Smooth muscle cell (in vitro differentiated cells): ENCODE measurements at regions not wholly inside any gene's neighbourhood (a gene's known extent, or its start where the extent isn't known, plus 50 kb on each side); places are given as distances from the start of the nearest gene placed in this dataset.

Experiments used
- DNase-seq: peaks from one replicate; lab custom pipeline; 2025; ENCODE audit not compliant: unreplicated experiment; lab: John Stamatoyannopoulos, UW
- H2AFZ ChIP-seq: fragments of 200-600 bp; sonication (generic); 2 replicates; pipeline ENCODE4 v1.6.0; 2016; ENCODE audit warnings: antibody characterized with exemption, low read depth, mild to moderate bottlenecking
- H3F3A ChIP-seq: fragments of 200-600 bp; sonication (generic); 2 replicates; pipeline ENCODE4 v1.6.0; 2017; ENCODE audit warnings: antibody characterized with exemption, low read depth
- H3K27ac ChIP-seq: fragments of 200-600 bp; sonication (generic); 2 replicates; pipeline ENCODE4 v1.5.1; 2016; ENCODE audit warnings: low read depth, mild to moderate bottlenecking
- H3K27me3 ChIP-seq: fragments of 200-600 bp; sonication (generic); 2 replicates; pipeline ENCODE4 v1.6.1; 2016; ENCODE audit warnings: low read depth, mild to moderate bottlenecking
- H3K36me3 ChIP-seq: fragments of 200-600 bp; sonication (generic); 2 replicates; pipeline ENCODE4 v1.5.1; 2016; ENCODE audit warnings: low read depth
- H3K4me1 ChIP-seq: fragments of 200-600 bp; sonication (generic); 2 replicates; pipeline ENCODE4 v1.5.1; 2016; ENCODE audit warnings: low read depth
- H3K4me2 ChIP-seq: fragments of 200-600 bp; sonication (generic); 2 replicates; pipeline ENCODE4 v1.6.0; 2016; ENCODE audit warnings: mild to moderate bottlenecking
- H3K4me3 ChIP-seq: fragments of 200-600 bp; sonication (generic); 2 replicates; pipeline ENCODE4 v1.5.1; 2016; ENCODE audit warnings: mild to moderate bottlenecking
- H3K79me2 ChIP-seq: fragments of 200-600 bp; sonication (generic); 2 replicates; pipeline ENCODE4 v1.6.0; 2016; ENCODE audit warnings: low read depth, mild to moderate bottlenecking
- H3K9ac ChIP-seq: fragments of 200-600 bp; sonication (generic); 2 replicates; pipeline ENCODE4 v1.6.0; 2016; ENCODE audit warnings: low read depth
- H3K9me3 ChIP-seq: fragments of 200-600 bp; sonication (generic); replicated peaks from 2 replicates; pipeline ENCODE4 v1.5.1; 2016; ENCODE audit warnings: low read depth
- H4K20me1 ChIP-seq: fragments of 200-600 bp; sonication (generic); 2 replicates; pipeline ENCODE4 v1.6.0; 2016; ENCODE audit warnings: low read depth
- CTCF ChIP-seq: fragments of 200-600 bp; sonication (generic); IDR thresholded peaks from 2 replicates; pipeline ENCODE4 v1.5.1; 2017; ENCODE audit warnings: borderline replicate concordance, mild to moderate bottlenecking, antibody characterized with exemption; ENCODE audit not compliant: insufficient read depth, poor library complexity, severe bottlenecking
- WGBS: methylation state at CpG from one replicate; pipeline ENCODE4 v1.1.7; 2016; ENCODE audit warnings: low lambda C conversion rate; 5-methylcytosine and 5-hydroxymethylcytosine counted together

- Histone ChIP-seq H2AFZ (peak overlapping the region; percentile 72), H4K20me1 (no peaks in the 10 kb centered on the region), H3F3A (peaks cover 6% of the 10 kb centered on the region), H3K79me2 (no peaks in the 10 kb centered on the region), H3K4me2 (peak overlapping the region; percentile 61), H3K4me3 (no peak overlapping the region), H3K27ac (peak overlapping the region; percentile 65), H3K4me1 (peaks cover 35% of the 10 kb centered on the region), H3K27me3 (no peaks in the 10 kb centered on the region), H3K9ac (no peak overlapping the region), H3K9me3 (no peaks in the 10 kb centered on the region), H3K36me3 (no peaks in the 10 kb centered on the region)
- TF ChIP-seq CTCF, result no peak
- 40% methylated on average over 9 of the region's 9 CpGs for WGBS
- DNase-seq, result no peak
Observed at GRCh38 chr10:21314111-21314626, 211.3 kb downstream of the SKIDA1 start.

GRCh38 chr10:21313691-21314090, 211.8 kb downstream of the SKIDA1 start:
- peaks cover 35% of the 10 kb centered on the region for H3K4me1 ChIP-seq
- no peaks in the 10 kb centered on the region for H3K27me3 ChIP-seq
- H3F3A ChIP-seq, result peaks cover 6% of the 10 kb centered on the region
- H3K36me3 ChIP-seq, result no peaks in the 10 kb centered on the region
- H3K4me3 ChIP-seq, result no peak overlapping the region
- H3K9me3 ChIP-seq, result no peaks in the 10 kb centered on the region
- DNase-seq, result no peak
- no peak overlapping the region for H3K4me2 ChIP-seq
- H3K79me2 ChIP-seq, result no peaks in the 10 kb centered on the region
- H2AFZ ChIP-seq, result no peak overlapping the region
- no peaks in the 10 kb centered on the region for H4K20me1 ChIP-seq
- no peak for TF ChIP-seq CTCF
- no peak overlapping the region for H3K9ac ChIP-seq
- no peak overlapping the region for H3K27ac ChIP-seq
- WGBS, result 89% methylated on average over 7 of the region's 7 CpGs

GRCh38 chr10:21311426-21311825, 214.1 kb downstream of the SKIDA1 start:
- no peaks in the 10 kb centered on the region for H3K27me3 ChIP-seq
- H3K4me2 ChIP-seq, result no peak overlapping the region
- H3K36me3 ChIP-seq, result no peaks in the 10 kb centered on the region
- peaks cover 6% of the 10 kb centered on the region for H3F3A ChIP-seq
- no peaks in the 10 kb centered on the region for H3K9me3 ChIP-seq
- no peak overlapping the region for H2AFZ ChIP-seq
- H3K27ac ChIP-seq, result no peak overlapping the region
- H3K9ac ChIP-seq, result no peak overlapping the region
- no peak for TF ChIP-seq CTCF
- WGBS, result 94% methylated on average over 6 of the region's 6 CpGs
- peaks cover 28% of the 10 kb centered on the region for H3K4me1 ChIP-seq
- H4K20me1 ChIP-seq, result no peaks in the 10 kb centered on the region
- H3K79me2 ChIP-seq, result no peaks in the 10 kb centered on the region
- no peak overlapping the region for H3K4me3 ChIP-seq
- no peak for DNase-seq

GRCh38 chr10:21309427-21309826, 216.1 kb downstream of the SKIDA1 start:
- no peak overlapping the region for H3K9ac ChIP-seq
- H3K9me3 ChIP-seq, result no peaks in the 10 kb centered on the region
- no peak overlapping the region for H3K27ac ChIP-seq
- peaks cover 9% of the 10 kb centered on the region for H3K4me1 ChIP-seq
- H3K4me2 ChIP-seq, result no peak overlapping the region
- DNase-seq, result no peak
- H2AFZ ChIP-seq, result no peak overlapping the region
- H3K4me3 ChIP-seq, result no peak overlapping the region
- WGBS, result 65% methylated on average over 3 of the region's 3 CpGs
- H3K36me3 ChIP-seq, result no peaks in the 10 kb centered on the region
- TF ChIP-seq CTCF, result no peak
- no peaks in the 10 kb centered on the region for H3K79me2 ChIP-seq
- no peaks in the 10 kb centered on the region for H3K27me3 ChIP-seq
- H3F3A ChIP-seq, result no peaks in the 10 kb centered on the region
- H4K20me1 ChIP-seq, result no peaks in the 10 kb centered on the region
